GM12874 (cell line): ENCODE measurements at regions not wholly inside any gene's neighbourhood (a gene's known extent, or its start where the extent isn't known, plus 50 kb on each side); places are given as distances from the start of the nearest gene placed in this dataset.

ENCODE experiments used
- CTCF ChIP-seq: IDR thresholded peaks from 2 replicates; pipeline ENCODE4 v1.5.1; 2011; ENCODE audit warnings: low read depth, mild to moderate bottlenecking, control low read depth, low read length, moderate library complexity; ENCODE audit not compliant: insufficient read depth

GRCh38 chr7:55286666-55287065 is 78.5 kb upstream of the LANCL2 start:
- no peak for TF ChIP-seq CTCF

- TF ChIP-seq CTCF = no peak
Observed at GRCh38 chr7:55288070-55288824, 76.9 kb upstream of the LANCL2 start.

- TF ChIP-seq CTCF = no peak
Observed at GRCh38 chr7:55296070-55296469, 69.1 kb upstream of the LANCL2 start.

GRCh38 chr7:55299273-55299967 is 65.7 kb upstream of the LANCL2 start:
- TF ChIP-seq CTCF = no peak

- no peak for TF ChIP-seq CTCF
Observed at GRCh38 chr7:55303220-55303619, 61.9 kb upstream of the LANCL2 start.

- no peak for TF ChIP-seq CTCF
Observed at GRCh38 chr7:55304018-55304762, 60.9 kb upstream of the LANCL2 start.

GRCh38 chr7:55305135-55305534 is 60.0 kb upstream of the LANCL2 start:
- TF ChIP-seq CTCF = no peak
